HEK293 (cell line): ENCODE measurements at regions not wholly inside any gene's neighbourhood (a gene's known extent, or its start where the extent isn't known, plus 50 kb on each side); places are given as distances from the start of the nearest gene placed in this dataset.

ENCODE experiments used
- CTCF ChIA-PET: fragments of 350-600 bp; formaldehyde crosslinking; extraction: SDS; loops from one replicate; lab custom pipeline; 2021; ENCODE audit warnings: antibody characterized with exemption; lab: Yijun Ruan, JAX
- POLR2A ChIA-PET: fragments of 300-600 bp; formaldehyde crosslinking; extraction: SDS; loops from one replicate; lab custom pipeline; 2020; ENCODE audit warnings: antibody characterized with exemption, inconsistent platforms; lab: Yijun Ruan, JAX
- H3K27ac ChIP-seq: fragments of 200-500 bp; sonication (Bioruptor generic); 2 replicates; pipeline ENCODE4 v1.5.1; 2014; ENCODE audit warnings: low read depth, low read length, control low read depth, inconsistent platforms; ENCODE audit errors: extremely low read depth
- H3K36me3 ChIP-seq, 2 experiments: fragments of 200-500 bp in 1 of 2; sonication (Bioruptor generic) in 1 of 2; 1 replicate in 1 of 2; 2 replicates in 1 of 2; pipeline ENCODE4 v1.5.1; 2014 to 2017; ENCODE audit warnings: inconsistent platforms in 2 of 2, low read length in 2 of 2; ENCODE audit not compliant: control insufficient read depth in 2 of 2, insufficient read depth in 1 of 2
- H3K4me1 ChIP-seq: fragments of 200-500 bp; sonication (Bioruptor generic); 2 replicates; pipeline ENCODE4 v1.5.1; 2014; ENCODE audit warnings: mild to moderate bottlenecking, low read length, inconsistent platforms; ENCODE audit not compliant: control insufficient read depth, insufficient read depth
- H3K4me3 ChIP-seq: 2 replicates; pipeline ENCODE4 v1.5.1; 2011; ENCODE audit warnings: low read depth, mild to moderate bottlenecking, control low read depth, low read length, moderate library complexity
- H3K9me3 ChIP-seq: fragments of 200-500 bp; sonication (Bioruptor generic); 2 replicates; pipeline ENCODE4 v1.5.1; 2014; ENCODE audit warnings: low read depth, low read length, inconsistent platforms; ENCODE audit not compliant: control insufficient read depth, insufficient read depth
- TCF7L2 ChIP-seq: IDR thresholded peaks from 2 replicates; pipeline ENCODE4 v1.6.1; 2011; ENCODE audit warnings: low read depth, mild to moderate bottlenecking, inconsistent platforms, low read length, moderate library complexity, borderline replicate concordance
- ZBTB17 ChIP-seq: fragments of 450-650 bp; formaldehyde crosslinking; IDR thresholded peaks from 2 replicates; pipeline ENCODE4 v1.5.1; 2016; ENCODE audit warnings: missing biosample characterization, missing genetic modification characterization
- ZBTB20 ChIP-seq: fragments of 450-650 bp; formaldehyde crosslinking; IDR thresholded peaks from 2 replicates; pipeline ENCODE4 v1.5.1; 2016; ENCODE audit warnings: missing biosample characterization, missing genetic modification characterization
- ZNF146 ChIP-seq: fragments of 450-650 bp; formaldehyde crosslinking; IDR thresholded peaks from 2 replicates; pipeline ENCODE4 v1.5.1; 2016; ENCODE audit warnings: missing biosample characterization, missing genetic modification characterization
- ZNF214 ChIP-seq: fragments of 450-650 bp; formaldehyde crosslinking; IDR thresholded peaks from 2 replicates; pipeline ENCODE4 v1.5.1; 2017; ENCODE audit warnings: missing biosample characterization, mild to moderate bottlenecking, missing genetic modification characterization, borderline replicate concordance
- ZNF37A ChIP-seq: fragments of 450-650 bp; IDR thresholded peaks from 2 replicates; pipeline ENCODE4 v1.5.1; 2018; ENCODE audit warnings: missing biosample characterization, missing genetic modification characterization
- ZNF423 ChIP-seq: fragments of 450-650 bp; formaldehyde crosslinking; IDR thresholded peaks from 2 replicates; pipeline ENCODE4 v1.5.1; 2016; ENCODE audit warnings: missing biosample characterization, missing genetic modification characterization
- ZNF473 ChIP-seq: fragments of 450-650 bp; formaldehyde crosslinking; IDR thresholded peaks from 2 replicates; pipeline ENCODE4 v1.5.1; 2017; ENCODE audit warnings: missing biosample characterization, missing genetic modification characterization
- ZNF561 ChIP-seq: fragments of 450-650 bp; IDR thresholded peaks from 2 replicates; pipeline ENCODE4 v1.5.1; 2018; ENCODE audit warnings: missing biosample characterization, missing genetic modification characterization, borderline replicate concordance
- ZNF596 ChIP-seq: fragments of 450-650 bp; IDR thresholded peaks from 2 replicates; pipeline ENCODE4 v1.5.0; 2018; ENCODE audit warnings: missing biosample characterization, mild to moderate bottlenecking, missing genetic modification characterization, moderate library complexity
- ZNF670 ChIP-seq: fragments of 450-650 bp; formaldehyde crosslinking; IDR thresholded peaks from 2 replicates; pipeline ENCODE4 v1.5.1; 2016; ENCODE audit warnings: missing biosample characterization, missing genetic modification characterization, low read depth
- ZNF776 ChIP-seq: fragments of 450-650 bp; formaldehyde crosslinking; IDR thresholded peaks from 2 replicates; pipeline ENCODE4 v1.5.0; 2017; ENCODE audit warnings: missing biosample characterization, missing genetic modification characterization, borderline replicate concordance
- TF ChIP-seq, protein P1 (sequence below): fragments of 450-650 bp; formaldehyde crosslinking; IDR thresholded peaks from 2 replicates; pipeline ENCODE4 v1.5.1; 2017; ENCODE audit warnings: missing biosample characterization, missing genetic modification characterization
- TF ChIP-seq, protein P2 (sequence below): fragments of 450-650 bp; formaldehyde crosslinking; IDR thresholded peaks from 2 replicates; pipeline ENCODE4 v1.5.1; 2016; ENCODE audit warnings: missing biosample characterization, missing genetic modification characterization
- TF ChIP-seq, protein P3 (sequence below): fragments of 450-650 bp; formaldehyde crosslinking; IDR thresholded peaks from 2 replicates; pipeline ENCODE4 v1.5.1; 2016; ENCODE audit warnings: missing biosample characterization, missing genetic modification characterization
- TF ChIP-seq, protein P4 (sequence below): fragments of 450-650 bp; formaldehyde crosslinking; IDR thresholded peaks from 2 replicates; pipeline ENCODE4 v1.5.1; 2016; ENCODE audit warnings: missing biosample characterization, missing genetic modification characterization
- TF ChIP-seq, protein P5 (sequence below): fragments of 450-650 bp; formaldehyde crosslinking; IDR thresholded peaks from 2 replicates; pipeline ENCODE4 v1.5.1; 2016; ENCODE audit warnings: missing biosample characterization, missing genetic modification characterization

DNA sequence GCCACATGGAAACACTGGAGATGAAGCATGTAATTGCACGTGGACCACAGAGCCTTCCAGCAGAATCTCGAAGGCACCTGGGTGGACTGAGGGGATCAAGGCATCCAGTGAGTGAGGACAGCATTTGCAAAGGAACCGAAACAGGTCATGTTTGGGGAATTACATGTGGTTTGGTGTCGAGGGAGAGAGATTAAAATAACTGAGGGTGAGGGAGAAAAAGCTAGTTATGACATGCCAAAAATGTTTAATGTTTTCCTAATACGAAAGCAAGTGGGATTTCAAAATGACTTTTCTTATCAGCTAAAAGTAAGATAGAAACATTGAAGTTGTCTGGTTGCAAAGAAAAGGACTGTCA, 157.1 kb downstream of the BLID start:
- Histone ChIP-seq H3K36me3 (no peaks in the 10 kb centered on the region), H3K4me1 (no peaks in the 10 kb centered on the region), H3K27ac (no peak overlapping the region), H3K9me3 (no peaks in the 10 kb centered on the region), H3K4me3 (no peak overlapping the region)
- POLR2A ChIA-PET = no interaction called here
- TF ChIP-seq, protein P1, sequence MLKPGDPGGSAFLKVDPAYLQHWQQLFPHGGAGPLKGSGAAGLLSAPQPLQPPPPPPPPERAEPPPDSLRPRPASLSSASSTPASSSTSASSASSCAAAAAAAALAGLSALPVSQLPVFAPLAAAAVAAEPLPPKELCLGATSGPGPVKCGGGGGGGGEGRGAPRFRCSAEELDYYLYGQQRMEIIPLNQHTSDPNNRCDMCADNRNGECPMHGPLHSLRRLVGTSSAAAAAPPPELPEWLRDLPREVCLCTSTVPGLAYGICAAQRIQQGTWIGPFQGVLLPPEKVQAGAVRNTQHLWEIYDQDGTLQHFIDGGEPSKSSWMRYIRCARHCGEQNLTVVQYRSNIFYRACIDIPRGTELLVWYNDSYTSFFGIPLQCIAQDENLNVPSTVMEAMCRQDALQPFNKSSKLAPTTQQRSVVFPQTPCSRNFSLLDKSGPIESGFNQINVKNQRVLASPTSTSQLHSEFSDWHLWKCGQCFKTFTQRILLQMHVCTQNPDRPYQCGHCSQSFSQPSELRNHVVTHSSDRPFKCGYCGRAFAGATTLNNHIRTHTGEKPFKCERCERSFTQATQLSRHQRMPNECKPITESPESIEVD = no peak
- TF ChIP-seq ZNF473 (tag by site-specific recombination) (no peak), TCF7L2 (no peak), ZNF561 (no peak), ZNF670 (tag by site-specific recombination) (no peak), ZBTB17 (tag by site-specific recombination) (no peak)
- CTCF ChIA-PET = no interaction called here

DNA sequence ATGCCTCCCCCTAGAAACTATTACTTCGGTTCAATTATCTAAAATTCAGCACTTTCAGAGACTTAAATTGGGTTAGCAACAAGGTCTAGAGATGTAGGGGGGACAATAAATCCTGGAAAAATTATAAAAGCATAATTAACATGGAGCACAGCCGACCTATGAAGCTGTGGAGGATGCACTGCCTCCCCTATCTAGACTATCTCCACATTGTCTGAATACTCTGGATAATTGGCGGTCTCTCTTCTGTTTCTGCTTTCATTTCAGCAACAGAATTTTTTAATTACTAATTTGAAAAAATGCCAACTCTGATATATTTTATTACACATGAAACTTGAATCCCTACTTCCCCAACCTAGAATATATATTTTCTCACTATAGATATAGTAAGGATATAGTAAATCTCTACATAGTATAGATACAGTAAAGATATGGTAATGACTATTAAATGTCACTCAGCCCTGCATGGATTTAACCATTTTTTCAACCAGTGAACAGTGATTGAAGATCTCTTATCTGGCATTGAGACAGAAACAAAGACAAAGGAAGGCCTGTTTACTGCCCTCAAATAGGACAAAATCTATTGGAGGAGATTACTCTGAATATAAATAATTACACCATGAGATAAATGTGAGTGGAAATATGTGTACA, 157.6 kb downstream of the BLID start:
- ChIA-PET CTCF (no interaction called here), POLR2A (no interaction called here)

More for the DNA sequence above, 157.6 kb downstream of the BLID start:
- no peaks in the 10 kb centered on the region for H3K9me3 ChIP-seq
- H3K27ac ChIP-seq = no peak overlapping the region
- H3K36me3 ChIP-seq = no peaks in the 10 kb centered on the region
- TF ChIP-seq ZNF146 (no peak), ZNF37A (tag by site-specific recombination) (no peak), ZNF776 (no peak), ZBTB20 (tag by site-specific recombination) (no peak), ZNF596 (tag by site-specific recombination) (no peak), ZNF423 (tag by site-specific recombination) (no peak), ZNF214 (tag by site-specific recombination) (no peak)
- TF ChIP-seq, protein P2, sequence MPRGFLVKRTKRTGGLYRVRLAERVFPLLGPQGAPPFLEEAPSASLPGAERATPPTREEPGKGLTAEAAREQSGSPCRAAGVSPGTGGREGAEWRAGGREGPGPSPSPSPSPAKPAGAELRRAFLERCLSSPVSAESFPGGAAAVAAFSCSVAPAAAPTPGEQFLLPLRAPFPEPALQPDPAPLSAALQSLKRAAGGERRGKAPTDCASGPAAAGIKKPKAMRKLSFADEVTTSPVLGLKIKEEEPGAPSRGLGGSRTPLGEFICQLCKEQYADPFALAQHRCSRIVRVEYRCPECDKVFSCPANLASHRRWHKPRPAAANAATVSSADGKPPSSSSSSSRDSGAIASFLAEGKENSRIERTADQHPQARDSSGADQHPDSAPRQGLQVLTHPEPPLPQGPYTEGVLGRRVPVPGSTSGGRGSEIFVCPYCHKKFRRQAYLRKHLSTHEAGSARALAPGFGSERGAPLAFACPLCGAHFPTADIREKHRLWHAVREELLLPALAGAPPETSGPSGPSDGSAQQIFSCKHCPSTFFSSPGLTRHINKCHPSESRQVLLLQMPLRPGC (tag by site-specific recombination) = no peak
- TF ChIP-seq, protein P3, sequence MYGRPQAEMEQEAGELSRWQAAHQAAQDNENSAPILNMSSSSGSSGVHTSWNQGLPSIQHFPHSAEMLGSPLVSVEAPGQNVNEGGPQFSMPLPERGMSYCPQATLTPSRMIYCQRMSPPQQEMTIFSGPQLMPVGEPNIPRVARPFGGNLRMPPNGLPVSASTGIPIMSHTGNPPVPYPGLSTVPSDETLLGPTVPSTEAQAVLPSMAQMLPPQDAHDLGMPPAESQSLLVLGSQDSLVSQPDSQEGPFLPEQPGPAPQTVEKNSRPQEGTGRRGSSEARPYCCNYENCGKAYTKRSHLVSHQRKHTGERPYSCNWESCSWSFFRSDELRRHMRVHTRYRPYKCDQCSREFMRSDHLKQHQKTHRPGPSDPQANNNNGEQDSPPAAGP (tag by site-specific recombination) = no peak
- TF ChIP-seq, protein P4, sequence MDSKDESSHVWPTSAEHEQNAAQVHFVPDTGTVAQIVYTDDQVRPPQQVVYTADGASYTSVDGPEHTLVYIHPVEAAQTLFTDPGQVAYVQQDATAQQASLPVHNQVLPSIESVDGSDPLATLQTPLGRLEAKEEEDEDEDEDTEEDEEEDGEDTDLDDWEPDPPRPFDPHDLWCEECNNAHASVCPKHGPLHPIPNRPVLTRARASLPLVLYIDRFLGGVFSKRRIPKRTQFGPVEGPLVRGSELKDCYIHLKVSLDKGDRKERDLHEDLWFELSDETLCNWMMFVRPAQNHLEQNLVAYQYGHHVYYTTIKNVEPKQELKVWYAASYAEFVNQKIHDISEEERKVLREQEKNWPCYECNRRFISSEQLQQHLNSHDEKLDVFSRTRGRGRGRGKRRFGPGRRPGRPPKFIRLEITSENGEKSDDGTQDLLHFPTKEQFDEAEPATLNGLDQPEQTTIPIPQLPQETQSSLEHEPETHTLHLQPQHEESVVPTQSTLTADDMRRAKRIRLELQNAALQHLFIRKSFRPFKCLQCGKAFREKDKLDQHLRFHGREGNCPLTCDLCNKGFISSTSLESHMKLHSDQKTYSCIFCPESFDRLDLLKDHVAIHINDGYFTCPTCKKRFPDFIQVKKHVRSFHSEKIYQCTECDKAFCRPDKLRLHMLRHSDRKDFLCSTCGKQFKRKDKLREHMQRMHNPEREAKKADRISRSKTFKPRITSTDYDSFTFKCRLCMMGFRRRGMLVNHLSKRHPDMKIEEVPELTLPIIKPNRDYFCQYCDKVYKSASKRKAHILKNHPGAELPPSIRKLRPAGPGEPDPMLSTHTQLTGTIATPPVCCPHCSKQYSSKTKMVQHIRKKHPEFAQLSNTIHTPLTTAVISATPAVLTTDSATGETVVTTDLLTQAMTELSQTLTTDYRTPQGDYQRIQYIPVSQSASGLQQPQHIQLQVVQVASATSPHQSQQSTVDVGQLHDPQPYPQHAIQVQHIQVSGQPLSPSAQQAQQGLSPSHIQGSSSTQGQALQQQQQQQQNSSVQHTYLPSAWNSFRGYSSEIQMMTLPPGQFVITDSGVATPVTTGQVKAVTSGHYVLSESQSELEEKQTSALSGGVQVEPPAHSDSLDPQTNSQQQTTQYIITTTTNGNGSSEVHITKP (tag by site-specific recombination) = no peak
- TF ChIP-seq, protein P5, sequence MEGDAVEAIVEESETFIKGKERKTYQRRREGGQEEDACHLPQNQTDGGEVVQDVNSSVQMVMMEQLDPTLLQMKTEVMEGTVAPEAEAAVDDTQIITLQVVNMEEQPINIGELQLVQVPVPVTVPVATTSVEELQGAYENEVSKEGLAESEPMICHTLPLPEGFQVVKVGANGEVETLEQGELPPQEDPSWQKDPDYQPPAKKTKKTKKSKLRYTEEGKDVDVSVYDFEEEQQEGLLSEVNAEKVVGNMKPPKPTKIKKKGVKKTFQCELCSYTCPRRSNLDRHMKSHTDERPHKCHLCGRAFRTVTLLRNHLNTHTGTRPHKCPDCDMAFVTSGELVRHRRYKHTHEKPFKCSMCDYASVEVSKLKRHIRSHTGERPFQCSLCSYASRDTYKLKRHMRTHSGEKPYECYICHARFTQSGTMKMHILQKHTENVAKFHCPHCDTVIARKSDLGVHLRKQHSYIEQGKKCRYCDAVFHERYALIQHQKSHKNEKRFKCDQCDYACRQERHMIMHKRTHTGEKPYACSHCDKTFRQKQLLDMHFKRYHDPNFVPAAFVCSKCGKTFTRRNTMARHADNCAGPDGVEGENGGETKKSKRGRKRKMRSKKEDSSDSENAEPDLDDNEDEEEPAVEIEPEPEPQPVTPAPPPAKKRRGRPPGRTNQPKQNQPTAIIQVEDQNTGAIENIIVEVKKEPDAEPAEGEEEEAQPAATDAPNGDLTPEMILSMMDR (tag by site-specific recombination) = no peak
- no peaks in the 10 kb centered on the region for H3K4me1 ChIP-seq
- H3K4me3 ChIP-seq = no peak overlapping the region
